ENCODE measurements at regions not wholly inside any gene's neighbourhood (a gene's known extent, or its start where the extent isn't known, plus 50 kb on each side); places are given as distances from the start of the nearest gene placed in this dataset.

- Histone ChIP-seq H3K4ac (ENCODE audit: low read depth in 1 of 2, low read length in 2 of 2) (no peak overlapping the region), H3K27me3 (ENCODE audit: control insufficient read depth in 1 of 2, insufficient read depth in 1 of 2, low read length in 2 of 2) (no peaks in the 10 kb centered on the region), H2BK12ac (ENCODE audit: low read length in 2 of 2) (no peak overlapping the region)
These were observed 603.3 kb downstream of the PCDH18 start for GRCh38 chr4:136928957-136929411.

GRCh38 chr4:136927172-136927571, 605.1 kb downstream of the PCDH18 start:
- H3K18ac ChIP-seq (ENCODE audit: low read depth in 1 of 2, low read length in 2 of 2): no peak overlapping the region
- no peak overlapping the region for H3K14ac ChIP-seq (ENCODE audit: low read length in 2 of 2)
- H3K4me2 ChIP-seq (ENCODE audit: low read length, poor library complexity, severe bottlenecking): no peak overlapping the region
- no peaks in the 10 kb centered on the region for H3K27me3 ChIP-seq (ENCODE audit: control insufficient read depth in 1 of 2, insufficient read depth in 1 of 2, low read length in 2 of 2)
- no peak overlapping the region for H3K23ac ChIP-seq (ENCODE audit: low read length in 2 of 2)
- H3K27ac ChIP-seq (ENCODE audit: low read length, poor library complexity, severe bottlenecking): peak overlapping the region; percentile 90
- no peak overlapping the region for H2BK15ac ChIP-seq (ENCODE audit: low read depth, poor library complexity, severe bottlenecking)
- H4K8ac ChIP-seq (ENCODE audit: low read length): no peak overlapping the region
- no peak overlapping the region for H2AFZ ChIP-seq (ENCODE audit: low read depth, low read length)
- no peak overlapping the region for H4K91ac ChIP-seq (ENCODE audit: low read length)
- H3K4ac ChIP-seq (ENCODE audit: low read depth in 1 of 2, low read length in 2 of 2): no peak overlapping the region
- no peaks in the 10 kb centered on the region for H3K9me3 ChIP-seq (ENCODE audit: control insufficient read depth, low read length)
- H3K36me3 ChIP-seq (ENCODE audit: control insufficient read depth in 1 of 2, insufficient read depth in 2 of 2, low read depth in 1 of 2, low read length in 2 of 2): peaks cover 0 to 6% of the 10 kb centered on the region in 2 experiments
- H2BK12ac ChIP-seq (ENCODE audit: low read length in 2 of 2): no peak overlapping the region
- H2BK120ac ChIP-seq (ENCODE audit: low read depth, low read length): no peak overlapping the region
- H2BK5ac ChIP-seq (ENCODE audit: low read depth, low read length, poor library complexity, severe bottlenecking): peak overlapping the region; percentile 35
- peak overlapping the region; percentile 91 for H2AK5ac ChIP-seq (ENCODE audit: low read length, severe bottlenecking)
- H3K79me1 ChIP-seq (replicated peaks; ENCODE audit: low read length, poor library complexity, severe bottlenecking): no peaks in the 10 kb centered on the region
- H3K4me3 ChIP-seq (ENCODE audit: insufficient read depth in 1 of 2, low read depth in 1 of 2, low read length in 2 of 2): no peak overlapping the region
- no peak for DNase-seq
- peaks cover 9% of the 10 kb centered on the region for H3K4me1 ChIP-seq (ENCODE audit: control insufficient read depth, insufficient read depth, low read depth, low read length)
- no peak overlapping the region for H3K9ac ChIP-seq (ENCODE audit: low read length)

More at GRCh38 chr4:136928957-136929411, 603.3 kb downstream of the PCDH18 start:
- Histone ChIP-seq H3K23ac (ENCODE audit: low read length in 2 of 2) (no peak overlapping the region), H3K9me3 (ENCODE audit: control insufficient read depth, low read length) (no peaks in the 10 kb centered on the region), H3K4me1 (ENCODE audit: control insufficient read depth, insufficient read depth, low read depth, low read length) (peaks cover 9% of the 10 kb centered on the region), H2AK5ac (ENCODE audit: low read length, severe bottlenecking) (peak overlapping the region; percentile 93), H3K4me2 (ENCODE audit: low read length, poor library complexity, severe bottlenecking) (no peak overlapping the region), H3K9ac (ENCODE audit: low read length) (no peak overlapping the region), H3K14ac (ENCODE audit: low read length in 2 of 2) (no peak overlapping the region), H4K91ac (ENCODE audit: low read length) (no peak overlapping the region), H3K36me3 (ENCODE audit: control insufficient read depth in 1 of 2, insufficient read depth in 2 of 2, low read depth in 1 of 2, low read length in 2 of 2) (peaks cover 0 to 6% of the 10 kb centered on the region in 2 experiments), H3K79me1 (replicated peaks; ENCODE audit: low read length, poor library complexity, severe bottlenecking) (no peaks in the 10 kb centered on the region), H2BK15ac (ENCODE audit: low read depth, poor library complexity, severe bottlenecking) (no peak overlapping the region), H2BK120ac (ENCODE audit: low read depth, low read length) (no peak overlapping the region), H3K4me3 (ENCODE audit: insufficient read depth in 1 of 2, low read depth in 1 of 2, low read length in 2 of 2) (no peak overlapping the region), H2BK5ac (ENCODE audit: low read depth, low read length, poor library complexity, severe bottlenecking) (peak overlapping the region; percentile 39), H3K27ac (ENCODE audit: low read length, poor library complexity, severe bottlenecking) (no peak overlapping the region), H2AFZ (ENCODE audit: low read depth, low read length) (no peak overlapping the region), H4K8ac (ENCODE audit: low read length) (no peak overlapping the region), H3K18ac (ENCODE audit: low read depth in 1 of 2, low read length in 2 of 2) (no peak overlapping the region)
- 97% methylated on average over 16 of the region's 16 CpGs for WGBS
- no peak for DNase-seq

GRCh38 chr4:136925203-136925602, 607.1 kb downstream of the PCDH18 start:
- no peak overlapping the region for H4K8ac ChIP-seq (ENCODE audit: low read length)
- no peak overlapping the region for H2AK5ac ChIP-seq (ENCODE audit: low read length, severe bottlenecking)
- no peak overlapping the region for H2BK15ac ChIP-seq (ENCODE audit: low read depth, poor library complexity, severe bottlenecking)
- H3K27ac ChIP-seq (ENCODE audit: low read length, poor library complexity, severe bottlenecking): no peak overlapping the region
- no peak overlapping the region for H2BK120ac ChIP-seq (ENCODE audit: low read depth, low read length)
- no peaks in the 10 kb centered on the region for H3K9me3 ChIP-seq (ENCODE audit: control insufficient read depth, low read length)
- no peak overlapping the region for H3K14ac ChIP-seq (ENCODE audit: low read length in 2 of 2)
- H3K79me1 ChIP-seq (replicated peaks; ENCODE audit: low read length, poor library complexity, severe bottlenecking): no peaks in the 10 kb centered on the region
- H3K4me3 ChIP-seq (ENCODE audit: insufficient read depth in 1 of 2, low read depth in 1 of 2, low read length in 2 of 2): no peak overlapping the region
- DNase-seq: no peak
- H3K23ac ChIP-seq (ENCODE audit: low read length in 2 of 2): no peak overlapping the region
- no peak overlapping the region for H2AFZ ChIP-seq (ENCODE audit: low read depth, low read length)
- no peak overlapping the region for H4K91ac ChIP-seq (ENCODE audit: low read length)
- peaks cover 9% of the 10 kb centered on the region for H3K4me1 ChIP-seq (ENCODE audit: control insufficient read depth, insufficient read depth, low read depth, low read length)
- H3K36me3 ChIP-seq (ENCODE audit: control insufficient read depth in 1 of 2, insufficient read depth in 2 of 2, low read depth in 1 of 2, low read length in 2 of 2): peaks cover 0 to 6% of the 10 kb centered on the region in 2 experiments
- no peak overlapping the region for H3K18ac ChIP-seq (ENCODE audit: low read depth in 1 of 2, low read length in 2 of 2)
- WGBS: no CpG with 5 or more reads among the region's 1 CpG
- H3K27me3 ChIP-seq (ENCODE audit: control insufficient read depth in 1 of 2, insufficient read depth in 1 of 2, low read length in 2 of 2): no peaks in the 10 kb centered on the region
- H3K4ac ChIP-seq (ENCODE audit: low read depth in 1 of 2, low read length in 2 of 2): no peak overlapping the region
- no peak overlapping the region for H2BK5ac ChIP-seq (ENCODE audit: low read depth, low read length, poor library complexity, severe bottlenecking)
- H2BK12ac ChIP-seq (ENCODE audit: low read length in 2 of 2): no peak overlapping the region
- H3K9ac ChIP-seq (ENCODE audit: low read length): no peak overlapping the region
- no peak overlapping the region for H3K4me2 ChIP-seq (ENCODE audit: low read length, poor library complexity, severe bottlenecking)

- DNase-seq: no peak
- H3K9ac ChIP-seq (ENCODE audit: low read length): no peak overlapping the region
- H3K9me3 ChIP-seq (ENCODE audit: control insufficient read depth, low read length): no peaks in the 10 kb centered on the region
- no peak overlapping the region for H2BK15ac ChIP-seq (ENCODE audit: low read depth, poor library complexity, severe bottlenecking)
- H3K27me3 ChIP-seq (ENCODE audit: control insufficient read depth in 1 of 2, insufficient read depth in 1 of 2, low read length in 2 of 2): no peaks in the 10 kb centered on the region
- no peak overlapping the region for H2AFZ ChIP-seq (ENCODE audit: low read depth, low read length)
- H2BK5ac ChIP-seq (ENCODE audit: low read depth, low read length, poor library complexity, severe bottlenecking): no peak overlapping the region
- no peak overlapping the region for H2AK5ac ChIP-seq (ENCODE audit: low read length, severe bottlenecking)
- H3K4ac ChIP-seq (ENCODE audit: low read depth in 1 of 2, low read length in 2 of 2): no peak overlapping the region
- H2BK120ac ChIP-seq (ENCODE audit: low read depth, low read length): no peak overlapping the region
- H3K79me1 ChIP-seq (replicated peaks; ENCODE audit: low read length, poor library complexity, severe bottlenecking): no peaks in the 10 kb centered on the region
- H3K14ac ChIP-seq (ENCODE audit: low read length in 2 of 2): no peak overlapping the region
- no peak overlapping the region for H3K4me2 ChIP-seq (ENCODE audit: low read length, poor library complexity, severe bottlenecking)
- no peak overlapping the region for H3K23ac ChIP-seq (ENCODE audit: low read length in 2 of 2)
- no peak overlapping the region for H4K91ac ChIP-seq (ENCODE audit: low read length)
- no peak overlapping the region for H4K8ac ChIP-seq (ENCODE audit: low read length)
- no peak overlapping the region for H3K4me3 ChIP-seq (ENCODE audit: insufficient read depth in 1 of 2, low read depth in 1 of 2, low read length in 2 of 2)
- H3K4me1 ChIP-seq (ENCODE audit: control insufficient read depth, insufficient read depth, low read depth, low read length): no peaks in the 10 kb centered on the region
- no peaks in the 10 kb centered on the region for H3K36me3 ChIP-seq (ENCODE audit: control insufficient read depth in 1 of 2, insufficient read depth in 2 of 2, low read depth in 1 of 2, low read length in 2 of 2)
- no peak overlapping the region for H3K18ac ChIP-seq (ENCODE audit: low read depth in 1 of 2, low read length in 2 of 2)
- no peak overlapping the region for H3K27ac ChIP-seq (ENCODE audit: low read length, poor library complexity, severe bottlenecking)
- H2BK12ac ChIP-seq (ENCODE audit: low read length in 2 of 2): no peak overlapping the region
These were observed 610.2 kb downstream of the PCDH18 start for GRCh38 chr4:136922066-136922465.
